Esophagus muscularis mucosa (tissue), 4 donors: ENCODE measurements at regions not wholly inside any gene's neighbourhood (a gene's known extent, or its start where the extent isn't known, plus 50 kb on each side); places are given as distances from the start of the nearest gene placed in this dataset.

Experiments
- CTCF ChIP-seq, 3 experiments: fragments of 200-600 bp in 2 of 3; fragments of 450-650 bp in 1 of 3; sonication (generic) in 2 of 3; IDR thresholded peaks; one replicate each; pipeline ENCODE4 v1.5.1; 2017 to 2019; ENCODE audit warnings: antibody characterized with exemption in 3 of 3, mild to moderate bottlenecking in 2 of 3, moderate library complexity in 1 of 3
- EP300 ChIP-seq: sonication (generic); formaldehyde crosslinking; IDR thresholded peaks from one replicate; pipeline ENCODE4 v1.6.1; 2017; ENCODE audit warnings: antibody characterized with exemption
- POLR2A ChIP-seq: fragments of 450-650 bp; IDR thresholded peaks from one replicate; pipeline ENCODE4 v1.6.1; 2017; ENCODE audit warnings: antibody characterized with exemption, moderate library complexity, mild to moderate bottlenecking, low read depth
- POLR2AphosphoS5 ChIP-seq, 2 donors: sonication (generic); formaldehyde crosslinking; IDR thresholded peaks; one replicate each; pipeline ENCODE4 v1.6.1; 2017; ENCODE audit warnings: antibody characterized with exemption in 2 of 2

DNA sequence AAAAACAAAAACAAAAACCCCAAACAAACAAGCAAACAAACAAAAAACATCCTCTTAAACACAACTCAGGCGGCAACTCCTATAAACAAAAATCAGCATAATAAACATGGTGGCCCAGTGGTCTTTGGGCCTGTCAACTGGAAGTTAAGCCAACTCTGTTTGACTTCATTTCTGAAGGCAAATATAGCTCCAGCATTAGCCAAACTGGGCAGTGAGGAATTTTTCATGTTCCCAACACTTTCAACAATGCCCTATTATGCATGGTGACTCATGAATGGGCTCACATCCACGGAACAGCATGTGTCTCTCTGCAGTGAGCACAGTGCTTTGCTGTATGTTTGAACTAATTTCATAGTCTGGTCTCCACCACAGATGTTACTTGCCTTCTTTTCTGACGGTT, 143.9 kb upstream of the STC2 start:
- TF ChIP-seq CTCF (IDR thresholded peaks at IDR 0.05) (no peak), POLR2A (no peak), POLR2AphosphoS5 (IDR thresholded peaks at IDR 0.05) (peak; percentile 94 to 97), EP300 (peak; percentile 94)
